Transverse colon (tissue), 4 donors: ENCODE measurements at regions not wholly inside any gene's neighbourhood (a gene's known extent, or its start where the extent isn't known, plus 50 kb on each side); places are given as distances from the start of the nearest gene placed in this dataset.

Experiments
- DNase-seq: peaks from one replicate; pipeline ENCODE4 v3.0.0-alpha.2; 2019
- H3K27ac ChIP-seq, 4 donors: fragments of 200-600 bp; sonication (generic); 2 replicates each; pipeline ENCODE4 v1.5.1; 2016 to 2018; ENCODE audit warnings: inconsistent platforms in 4 of 4
- H3K27me3 ChIP-seq: fragments of 200-600 bp; sonication (generic); 2 replicates; pipeline ENCODE4 v1.5.1; 2017; ENCODE audit warnings: inconsistent platforms
- H3K36me3 ChIP-seq, 4 donors: fragments of 200-600 bp; sonication (generic); 2 replicates each; pipeline ENCODE4 v1.5.1; 2017 to 2019; ENCODE audit warnings: inconsistent platforms in 4 of 4
- H3K4me1 ChIP-seq, 4 donors: fragments of 200-600 bp; sonication (generic); 2 replicates each; pipeline ENCODE4 v1.5.1; 2017 to 2020; ENCODE audit warnings: inconsistent platforms in 4 of 4
- H3K4me3 ChIP-seq, 4 donors: fragments of 200-600 bp; sonication (generic); 1 replicate in 1 of 4; 2 replicates in 3 of 4; pipeline versions ENCODE4 v1.5.1 to v1.6.1; 2017 to 2019; ENCODE audit warnings: inconsistent platforms in 4 of 4
- H3K9me3 ChIP-seq, 2 donors: fragments of 200-600 bp; sonication (generic); 2 replicates each; pipeline ENCODE4 v1.5.1; 2017 to 2019; ENCODE audit warnings: inconsistent platforms in 2 of 2
- EP300 ChIP-seq: sonication (generic); formaldehyde crosslinking; IDR thresholded peaks from one replicate; pipeline ENCODE4 v1.6.1; 2017; ENCODE audit warnings: antibody characterized with exemption, low read depth
- POLR2A ChIP-seq: fragments of 450-650 bp; IDR thresholded peaks from one replicate; pipeline ENCODE4 v1.6.1; 2016; ENCODE audit warnings: antibody characterized with exemption, mild to moderate bottlenecking, moderate library complexity
- POLR2AphosphoS5 ChIP-seq, 3 donors: sonication (generic); formaldehyde crosslinking; IDR thresholded peaks; one replicate each; pipeline ENCODE4 v1.6.1; 2016; ENCODE audit warnings: antibody characterized with exemption in 3 of 3
- WGBS, 2 donors: methylation state at CpG; one replicate each; pipeline ENCODE4 v1.1.5; 2018; ENCODE audit warnings: low coverage in 1 of 2; 5-methylcytosine and 5-hydroxymethylcytosine counted together
- in situ Hi-C, 4 donors: fragments of 200-750 bp; cut with MboI; loops; one replicate each; pipeline versions ENCODE4 v1.15.0 to v1.15.1; 2017; ENCODE audit warnings: low sequenced_read_pairs in 3 of 4, low pct_ligation_motif_present in 1 of 4, low pct_unique_long_range_greater_than_20kb in 1 of 4
- intact Hi-C: fragments of 100-400 bp; cut with DNase I; formaldehyde crosslinking; loops from one replicate; pipeline ENCODE4 v1.15.1; 2023; ENCODE audit warnings: low total_unique reads
- TF ChIP-seq, protein P1 (sequence below), 5 experiments: fragments of 200-600 bp in 3 of 5; fragments of 450-650 bp in 2 of 5; sonication (generic) in 3 of 5; IDR thresholded peaks; 1 replicate in 2 of 5; 2 replicates in 3 of 5; pipeline ENCODE4 v1.5.1; 2016 to 2017; ENCODE audit warnings: antibody characterized with exemption in 5 of 5, inconsistent platforms in 3 of 5, mild to moderate bottlenecking in 2 of 5, moderate library complexity in 1 of 5

DNA sequence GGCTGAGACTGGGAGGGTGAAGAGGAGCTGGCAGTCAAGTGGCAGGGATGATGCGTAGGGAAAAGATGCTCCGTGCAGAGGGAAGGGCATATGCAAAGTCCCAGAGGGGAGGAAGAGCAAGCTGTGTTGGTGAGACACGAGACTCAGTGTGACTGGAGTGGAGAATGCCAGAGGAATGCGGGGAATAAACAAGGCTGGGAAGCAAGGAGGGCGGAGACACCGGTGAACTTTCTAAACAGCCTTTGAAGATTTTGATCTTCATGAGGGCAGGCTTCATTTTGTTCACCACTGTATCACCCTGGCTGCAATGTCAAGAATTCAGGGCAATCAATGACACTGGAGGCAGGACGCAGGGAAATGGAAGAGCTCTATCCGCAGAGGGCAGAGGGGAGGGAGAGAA, 535.8 kb downstream of the FUT8 start:
- Histone ChIP-seq H3K27me3 (peaks cover 3% of the 10 kb centered on the region), H3K4me3 (no peak overlapping the region), H3K4me1 (no peaks in the 10 kb centered on the region), H3K9me3 (no peaks in the 10 kb centered on the region), H3K36me3 (no peaks in the 10 kb centered on the region), H3K27ac (no peak overlapping the region)
- in situ Hi-C loops (no loop called here), intact Hi-C loops (no loop called here)
- no peak for DNase-seq
- no peak for TF ChIP-seq EP300
- TF ChIP-seq, protein P1, sequence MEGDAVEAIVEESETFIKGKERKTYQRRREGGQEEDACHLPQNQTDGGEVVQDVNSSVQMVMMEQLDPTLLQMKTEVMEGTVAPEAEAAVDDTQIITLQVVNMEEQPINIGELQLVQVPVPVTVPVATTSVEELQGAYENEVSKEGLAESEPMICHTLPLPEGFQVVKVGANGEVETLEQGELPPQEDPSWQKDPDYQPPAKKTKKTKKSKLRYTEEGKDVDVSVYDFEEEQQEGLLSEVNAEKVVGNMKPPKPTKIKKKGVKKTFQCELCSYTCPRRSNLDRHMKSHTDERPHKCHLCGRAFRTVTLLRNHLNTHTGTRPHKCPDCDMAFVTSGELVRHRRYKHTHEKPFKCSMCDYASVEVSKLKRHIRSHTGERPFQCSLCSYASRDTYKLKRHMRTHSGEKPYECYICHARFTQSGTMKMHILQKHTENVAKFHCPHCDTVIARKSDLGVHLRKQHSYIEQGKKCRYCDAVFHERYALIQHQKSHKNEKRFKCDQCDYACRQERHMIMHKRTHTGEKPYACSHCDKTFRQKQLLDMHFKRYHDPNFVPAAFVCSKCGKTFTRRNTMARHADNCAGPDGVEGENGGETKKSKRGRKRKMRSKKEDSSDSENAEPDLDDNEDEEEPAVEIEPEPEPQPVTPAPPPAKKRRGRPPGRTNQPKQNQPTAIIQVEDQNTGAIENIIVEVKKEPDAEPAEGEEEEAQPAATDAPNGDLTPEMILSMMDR (IDR thresholded peaks at IDR 0.05) = no peak
- 61 to 75% methylated on average over 6 to 8 of the region's 8 CpGs for WGBS, 2 donors

- Histone ChIP-seq H3K4me1 (no peaks in the 10 kb centered on the region), H3K27ac (no peak overlapping the region), H3K36me3 (no peaks in the 10 kb centered on the region), H3K9me3 (no peaks in the 10 kb centered on the region), H3K4me3 (no peak overlapping the region), H3K27me3 (peaks cover 3% of the 10 kb centered on the region)
- WGBS, 2 donors = 34 to 50% methylated on average over 1 to 4 of the region's 4 CpGs
- TF ChIP-seq EP300 = no peak
- no peak for TF ChIP-seq POLR2A
- TF ChIP-seq, protein P1 (IDR thresholded peaks at IDR 0.05) = no peak
- TF ChIP-seq POLR2AphosphoS5 (IDR thresholded peaks at IDR 0.05) = no peak
- peak; percentile 39 for DNase-seq
- in situ Hi-C loops (loop anchor here (10.0 to 25.0 kb wide), 3 partner anchors 538 to 788 kb away; partner anchors contain the start of gene FUT8 (in 2 of the 4)), intact Hi-C loops (loop anchor here (10.0 kb wide), 1 partner anchor 785 kb away; no protein-coding TSS in a partner anchor)
Observed at GRCh38 chr14:65949711-65950516, 536.3 kb upstream of the CCDC196 start.

DNA sequence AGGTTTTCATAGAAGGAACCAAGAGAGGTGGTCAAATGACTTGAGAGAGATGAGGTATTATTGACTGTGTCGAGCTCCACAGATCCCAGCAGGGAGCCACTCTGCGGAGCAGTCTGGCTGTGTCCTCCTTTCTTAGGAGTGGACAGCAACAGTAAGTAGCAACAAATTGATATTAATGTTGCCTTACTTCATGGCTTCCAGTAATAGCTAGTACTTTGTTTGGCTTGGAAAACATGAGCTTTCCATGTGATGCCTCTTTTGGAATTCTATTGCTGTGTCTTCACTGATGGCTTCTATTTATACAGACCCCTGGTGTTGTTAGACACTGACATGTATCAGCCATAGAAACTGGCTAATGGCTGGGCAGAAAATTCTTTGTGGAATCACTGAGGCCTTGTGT, 531.2 kb upstream of the CCDC196 start:
- Histone ChIP-seq H3K27ac (no peak overlapping the region), H3K27me3 (no peaks in the 10 kb centered on the region), H3K9me3 (no peaks in the 10 kb centered on the region), H3K4me1 (peaks cover 0 to 9% (median 4%) of the 10 kb centered on the region in 4 donors), H3K36me3 (no peaks in the 10 kb centered on the region), H3K4me3 (no peak overlapping the region)
- no peak for DNase-seq
- in situ Hi-C loops = loop anchor here (10.0 to 25.0 kb wide), 3 partner anchors 543 to 793 kb away; partner anchors contain the start of gene FUT8 (in 2 of the 4)
- TF ChIP-seq, protein P1 (IDR thresholded peaks at IDR 0.05) = no peak
- TF ChIP-seq POLR2AphosphoS5 (IDR thresholded peaks at IDR 0.05) (no peak), POLR2A (no peak), EP300 (no peak)
- intact Hi-C loops = loop anchor here (10.0 kb wide), 1 partner anchor 790 kb away; no protein-coding TSS in a partner anchor
- 97% methylated on average over 2 of the region's 2 CpGs; no CpG with 5 or more reads in 1 of the 2 donors for WGBS, 2 donors

DNA sequence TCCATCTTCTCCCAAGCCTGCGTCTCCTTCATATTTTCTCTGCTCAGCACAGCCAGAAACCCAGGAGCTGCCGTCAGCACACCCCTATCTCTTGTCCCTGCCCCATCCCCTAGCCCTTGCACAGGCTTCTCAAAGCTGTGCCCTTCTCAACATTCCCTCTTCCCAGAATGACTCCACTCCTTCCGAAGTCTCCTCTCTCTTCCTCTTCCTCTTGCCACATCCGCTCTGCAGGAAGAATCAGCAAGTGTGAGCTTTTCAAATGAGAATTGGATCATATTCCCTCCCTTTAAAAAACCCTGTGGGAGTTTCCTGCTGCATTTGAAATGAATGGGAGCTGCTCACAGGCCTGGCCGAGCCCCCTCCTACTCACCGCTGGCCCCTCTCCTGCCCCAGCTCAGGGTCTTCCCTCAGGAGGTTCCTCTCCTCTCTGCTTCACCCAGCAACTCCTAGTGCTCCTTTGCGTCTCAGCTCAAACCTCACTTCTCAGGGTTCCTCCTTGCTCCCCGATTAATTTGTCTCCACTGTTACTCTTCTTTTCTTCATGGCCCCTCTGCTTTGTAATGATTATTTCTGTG, 528.5 kb upstream of the CCDC196 start:
- no peak for DNase-seq
- in situ Hi-C loops = loop anchor here (10.0 to 25.0 kb wide), 3 partner anchors 545 to 795 kb away; partner anchors contain the start of gene FUT8 (in 2 of the 4)
- WGBS, 2 donors = 93 to 97% methylated on average over 8 of the region's 8 CpGs
- no peaks in the 10 kb centered on the region for H3K36me3 ChIP-seq
- intact Hi-C loops = loop anchor here (10.0 kb wide), 1 partner anchor 793 kb away; no protein-coding TSS in a partner anchor
- peaks cover 0 to 9% (median 4%) of the 10 kb centered on the region in 4 donors for H3K4me1 ChIP-seq
- no peak overlapping the region for H3K4me3 ChIP-seq
- TF ChIP-seq POLR2AphosphoS5 (IDR thresholded peaks at IDR 0.05) (no peak), POLR2A (no peak), EP300 (no peak)
- TF ChIP-seq, protein P1 (IDR thresholded peaks at IDR 0.05) = no peak
- H3K27me3 ChIP-seq = no peaks in the 10 kb centered on the region
- no peaks in the 10 kb centered on the region for H3K9me3 ChIP-seq
- no peak overlapping the region for H3K27ac ChIP-seq
